HCT116 (cell line): ENCODE measurements at regions not wholly inside any gene's neighbourhood (a gene's known extent, or its start where the extent isn't known, plus 50 kb on each side); places are given as distances from the start of the nearest gene placed in this dataset.

Experiments used
- ATAC-seq: fragments of 200-7000 bp; cut with Tn5 transposase; 2 replicates; pipeline ENCODE4 v1.9.1; 2020; ENCODE audit warnings: mild to moderate bottlenecking, moderate library complexity
- BruUV-seq: library from RNA; stranded (reverse); fragments of 400-500 nt; replicated peaks from 2 replicates; lab custom pipeline; 2021; lab: Mats Ljungman, UMichigan
- CTCF ChIA-PET: fragments of 300-600 bp; sonication (Branson Sonifier 250); formaldehyde crosslinking; loops from one replicate; lab custom pipeline; 2021; ENCODE audit warnings: antibody characterized with exemption; lab: Charles Lee
- POLR2A ChIA-PET: fragments of 300-600, 350-600 bp; sonication (Branson Sonifier 250); formaldehyde crosslinking; loops from one replicate; lab custom pipeline; 2021; ENCODE audit warnings: antibody characterized with exemption; lab: Charles Lee
- RAD21 ChIA-PET, 2 experiments: fragments of 300-600 bp; sonication (Branson Sonifier 250); formaldehyde crosslinking; loops; one replicate each; lab custom pipeline; 2023; ENCODE audit warnings: low total read pairs in 2 of 2; ENCODE audit not compliant: uncharacterized antibody in 2 of 2, unreplicated experiment in 2 of 2, low non-redundant PET in 1 of 2; lab: Charles Lee
- DNase-seq: peaks from one replicate; pipeline ENCODE4 v3.0.0-alpha.2; 2010; ENCODE audit warnings: low read depth, low spot score
- H2AFZ ChIP-seq: fragments of 200-600 bp; shearing (Covaris generic), sonication (generic); 2 replicates; pipeline ENCODE4 v1.6.1; 2017; ENCODE audit warnings: low read depth, mixed run types, mixed read lengths, antibody characterized with exemption, low read length; ENCODE audit not compliant: poor library complexity, severe bottlenecking
- H3K27ac ChIP-seq: 2 replicates; pipeline ENCODE4 v1.5.1; 2012; ENCODE audit warnings: low read depth, low read length
- H3K27me3 ChIP-seq: fragments of 200-600 bp; sonication (generic); 2 replicates; pipeline ENCODE4 v1.6.1; 2016; ENCODE audit warnings: mixed run types, low read length, mixed read lengths; ENCODE audit not compliant: insufficient read depth
- H3K36me3 ChIP-seq, 2 experiments: fragments of 200-500 bp in 1 of 2; fragments of 200-600 bp in 1 of 2; sonication (Bioruptor generic) in 1 of 2; sonication (generic) in 1 of 2; 2 replicates each; pipeline versions ENCODE4 v1.5.1 to v1.6.1; 2014 to 2016; ENCODE audit warnings: low read length in 2 of 2, inconsistent platforms in 1 of 2, mixed read lengths in 1 of 2, mixed run types in 1 of 2; ENCODE audit not compliant: insufficient read depth in 2 of 2, control insufficient read depth in 1 of 2
- H3K4me1 ChIP-seq, 2 experiments: fragments of 200-600 bp in 1 of 2; sonication (generic) in 1 of 2; 2 replicates each; pipeline versions ENCODE4 v1.5.1 to v1.6.1; 2012 to 2017; ENCODE audit warnings: low read length in 2 of 2, inconsistent platforms in 1 of 2, mild to moderate bottlenecking in 1 of 2, mixed read lengths in 1 of 2, mixed run types in 1 of 2, moderate library complexity in 1 of 2; ENCODE audit not compliant: insufficient read depth in 2 of 2, control insufficient read depth in 1 of 2
- H3K4me2 ChIP-seq: fragments of 200-600 bp; sonication (generic); 2 replicates; pipeline ENCODE4 v1.6.1; 2017; ENCODE audit warnings: mixed run types, low read length, mixed read lengths
- H3K4me3 ChIP-seq, 2 experiments: fragments of 200-600 bp in 1 of 2; sonication (generic) in 1 of 2; replicated peaks in 1 of 2; 2 replicates each; pipeline ENCODE4 v1.5.1; 2011 to 2016; ENCODE audit warnings: low read length in 2 of 2, control low read depth in 1 of 2, low read depth in 1 of 2, mild to moderate bottlenecking in 1 of 2, mixed read lengths in 1 of 2, mixed run types in 1 of 2
- H3K79me2 ChIP-seq: fragments of 200-600 bp; sonication (generic); 2 replicates; pipeline ENCODE4 v1.6.1; 2017; ENCODE audit warnings: mild to moderate bottlenecking, mixed run types, low read length, moderate library complexity, mixed read lengths; ENCODE audit not compliant: insufficient read depth
- H3K9ac ChIP-seq: fragments of 200-600 bp; sonication (generic); 2 replicates; pipeline ENCODE4 v1.6.1; 2016; ENCODE audit warnings: low read length, mixed read lengths
- H3K9me2 ChIP-seq: fragments of 200-600 bp; sonication (generic), shearing (Covaris generic); 2 replicates; pipeline ENCODE4 v1.6.1; 2017; ENCODE audit warnings: mixed run types, mild to moderate bottlenecking, moderate library complexity; ENCODE audit not compliant: insufficient read depth
- H3K9me3 ChIP-seq, 2 experiments: fragments of 200-500 bp in 1 of 2; fragments of 200-600 bp in 1 of 2; sonication (Bioruptor generic) in 1 of 2; sonication (generic) in 1 of 2; 2 replicates each; pipeline ENCODE4 v1.6.1; 2014 to 2017; ENCODE audit warnings: low read length in 2 of 2, mixed read lengths in 2 of 2, inconsistent platforms in 1 of 2, low read depth in 1 of 2, mild to moderate bottlenecking in 1 of 2, mixed run types in 1 of 2, moderate library complexity in 1 of 2; ENCODE audit not compliant: control insufficient read depth in 1 of 2, insufficient read depth in 1 of 2
- H4K20me1 ChIP-seq: fragments of 200-600 bp; sonication (generic), shearing (Covaris generic); 2 replicates; pipeline ENCODE4 v1.6.1; 2017; ENCODE audit warnings: mixed run types, mild to moderate bottlenecking, moderate library complexity; ENCODE audit not compliant: insufficient read depth
- EZH2 ChIP-seq: fragments of 200-600 bp; sonication (generic); IDR thresholded peaks from 2 replicates; pipeline ENCODE4 v1.6.1; 2017; ENCODE audit warnings: antibody characterized with exemption, mixed run types
- POLR2AphosphoS5 ChIP-seq: IDR thresholded peaks from 2 replicates; pipeline ENCODE4 v1.6.1; 2011; ENCODE audit warnings: mild to moderate bottlenecking, low read depth, low read length, moderate library complexity
- SP1 ChIP-seq: IDR thresholded peaks from 2 replicates; pipeline ENCODE4 v1.6.1; 2012; ENCODE audit warnings: low read depth
- TCF7L2 ChIP-seq: IDR thresholded peaks from 2 replicates; pipeline ENCODE4 v1.7.0; 2011; ENCODE audit warnings: borderline replicate concordance, inconsistent platforms; ENCODE audit not compliant: insufficient read depth, insufficient read length; ENCODE audit errors: extremely low read depth
- YY1 ChIP-seq: IDR thresholded peaks from 2 replicates; pipeline ENCODE4 v1.6.1; 2011; ENCODE audit warnings: low read length, low read depth, moderate library complexity, mild to moderate bottlenecking; ENCODE audit not compliant: insufficient replicate concordance; ENCODE audit errors: extremely low read depth
- ZBTB33 ChIP-seq: IDR thresholded peaks from 2 replicates; pipeline ENCODE4 v1.6.1; 2011; ENCODE audit warnings: mild to moderate bottlenecking, low read length, moderate library complexity; ENCODE audit not compliant: insufficient replicate concordance; ENCODE audit errors: extremely low read depth
- intact Hi-C: fragments of 100-400 bp; cut with micrococcal nuclease; formaldehyde crosslinking; loops from 2 replicates; pipeline ENCODE4 v1.10.0; 2022

- Histone ChIP-seq H3K9ac (no peak overlapping the region), H3K36me3 (no peaks in the 10 kb centered on the region), H3K27me3 (peaks cover 6% of the 10 kb centered on the region), H3K79me2 (no peaks in the 10 kb centered on the region), H3K9me3 (no peaks in the 10 kb centered on the region), H4K20me1 (no peaks in the 10 kb centered on the region; the same call in 1 of the 2 replicates), H3K4me2 (no peak overlapping the region), H2AFZ (no peak overlapping the region), H3K9me2 (no peaks in the 10 kb centered on the region), H3K4me1 (no peaks in the 10 kb centered on the region), H3K4me3 (no peak overlapping the region), H3K27ac (no peak overlapping the region)
- DNase-seq (no peak), ATAC-seq (no peak)
- intact Hi-C loops, result no loop called here
- ChIA-PET POLR2A (no interaction called here), CTCF (no interaction called here)
- TF ChIP-seq YY1, result no peak
- TF ChIP-seq SP1, result no peak
- TF ChIP-seq EZH2, result no peak
- no peak for TF ChIP-seq TCF7L2
- no peak for TF ChIP-seq POLR2AphosphoS5
- TF ChIP-seq, all 23 proteins: peak for 0
- no TSS peak for BruUV-seq
- RAD21 ChIA-PET, result no interaction called here
These were observed 202.8 kb downstream of the SLIT2 start for GRCh38 chr4:20454515-20454914.

GRCh38 chr4:20456407-20456806 is 204.7 kb downstream of the SLIT2 start:
- POLR2A ChIA-PET, result no interaction called here
- H2AFZ ChIP-seq, result no peak overlapping the region
- H3K27me3 ChIP-seq, result peaks cover 1% of the 10 kb centered on the region
- H3K4me3 ChIP-seq, result no peak overlapping the region
- CTCF ChIA-PET, result no interaction called here
- H3K9me2 ChIP-seq, result no peaks in the 10 kb centered on the region
- no peaks in the 10 kb centered on the region; the same call in 1 of the 2 replicates for H4K20me1 ChIP-seq
- no peak overlapping the region for H3K9ac ChIP-seq
- H3K79me2 ChIP-seq, result no peaks in the 10 kb centered on the region
- no peak overlapping the region for H3K4me2 ChIP-seq
- H3K36me3 ChIP-seq, result no peaks in the 10 kb centered on the region
- H3K4me1 ChIP-seq, result no peaks in the 10 kb centered on the region
- TF ChIP-seq ZBTB33 (no peak), SP1 (no peak), EZH2 (no peak)
- ATAC-seq (no peak), DNase-seq (no peak)
- H3K9me3 ChIP-seq, result no peaks in the 10 kb centered on the region
- no peak overlapping the region for H3K27ac ChIP-seq
- intact Hi-C loops, result no loop called here
- BruUV-seq, result no TSS peak
- RAD21 ChIA-PET, result no interaction called here
